ENCODE measurements at regions not wholly inside any gene's neighbourhood (a gene's known extent, or its start where the extent isn't known, plus 50 kb on each side); places are given as distances from the start of the nearest gene placed in this dataset.

GRCh38 chr14:25394356-25394755 is 344.4 kb upstream of the STXBP6 start:
- no peaks in the 10 kb centered on the region for H3K9me3 Mint-ChIP-seq
- no peak overlapping the region for H3K4me3 Mint-ChIP-seq
- H3K9me3 ChIP-seq (ENCODE audit: control insufficient read depth, low read depth, low read length): no peaks in the 10 kb centered on the region
- no peaks in the 10 kb centered on the region for H3K79me1 ChIP-seq (ENCODE audit: insufficient read depth, low read depth, low read length, poor library complexity, severe bottlenecking)
- no peak overlapping the region for H3T11ph ChIP-seq (ENCODE audit: low read length)
- no peak overlapping the region for H4K91ac ChIP-seq (ENCODE audit: insufficient read length, low read depth, low read length)
- no peak overlapping the region for H3K4ac ChIP-seq (ENCODE audit: low read depth, low read length)
- H3K27me3 Mint-ChIP-seq (ENCODE audit: low read depth): peaks cover 1% of the 10 kb centered on the region; the same call in 1 of the 2 replicates
- H4K8ac ChIP-seq (replicated peaks; ENCODE audit: insufficient read length, low read depth, low read length): no peak overlapping the region
- DNase-seq: no peak
- peaks cover 4 to 12% of the 10 kb centered on the region in 2 experiments; a peak in 3 of 4 replicates for H3K4me1 Mint-ChIP-seq
- no peak overlapping the region for H2BK120ac ChIP-seq (ENCODE audit: low read depth, low read length, poor library complexity, severe bottlenecking)
- H3K4me1 ChIP-seq (ENCODE audit: insufficient read depth, low read length): no peaks in the 10 kb centered on the region; the same call in 1 of the 2 replicates
- no peak overlapping the region for H2BK12ac ChIP-seq (ENCODE audit: insufficient read length, low read depth, low read length)
- no peak overlapping the region for H3K56ac ChIP-seq (ENCODE audit: insufficient read length, low read depth, low read length)
- H2AK5ac ChIP-seq (ENCODE audit: insufficient read length, low read length): no peak overlapping the region
- no peaks in the 10 kb centered on the region for H4K20me1 ChIP-seq (ENCODE audit: control insufficient read depth, insufficient read depth, insufficient read length)
- H3K27ac ChIP-seq (ENCODE audit: insufficient read length, low read depth, low read length): no peak overlapping the region
- no peak overlapping the region for H3K18ac ChIP-seq (ENCODE audit: insufficient read length, low read depth, low read length)
- no peak overlapping the region for H2BK20ac ChIP-seq (ENCODE audit: low read depth, low read length, poor library complexity, severe bottlenecking)
- no peak overlapping the region for H3K14ac ChIP-seq (ENCODE audit: insufficient read depth, low read length)
- H3K23ac ChIP-seq (ENCODE audit: insufficient read length, low read depth, low read length): no peak overlapping the region
- no peaks in the 10 kb centered on the region for H3K27me3 ChIP-seq (ENCODE audit: insufficient read depth, low read length)
- no peak overlapping the region for H3K4me2 ChIP-seq (ENCODE audit: insufficient read depth, insufficient read length, low read length)
- H2BK5ac ChIP-seq (ENCODE audit: insufficient read length, low read length): no peak overlapping the region
- H3K27ac Mint-ChIP-seq: no peak overlapping the region
- H2AFZ ChIP-seq (ENCODE audit: low read length): no peak overlapping the region
- H3K36me3 Mint-ChIP-seq (ENCODE audit: insufficient read depth in 1 of 3, low read depth in 3 of 3): no peaks in the 10 kb centered on the region
- no peaks in the 10 kb centered on the region for H3K79me2 ChIP-seq (ENCODE audit: insufficient read depth, low read length)
- H3K23me2 ChIP-seq (ENCODE audit: insufficient read length, low read depth, low read length, poor library complexity, severe bottlenecking): no peaks in the 10 kb centered on the region
- H2BK15ac ChIP-seq (ENCODE audit: low read depth, low read length): no peak overlapping the region
- TF ChIP-seq CTCF (conservative IDR thresholded peaks at IDR 0.05): no peak
- no peak overlapping the region for H4K5ac ChIP-seq (ENCODE audit: insufficient read length, low read depth, low read length)
- no peak overlapping the region for H3K9ac ChIP-seq (ENCODE audit: extremely low read depth, insufficient read length, low read length)
